IgD-negative memory B cell (primary cell): ENCODE measurements at regions not wholly inside any gene's neighbourhood (a gene's known extent, or its start where the extent isn't known, plus 50 kb on each side); places are given as distances from the start of the nearest gene placed in this dataset.

Experiments
- H3K27ac Mint-ChIP-seq, 3 donors: one replicate each; pipeline ENCODE4 v1.8.0; 2020 to 2022; ENCODE audit warnings: mild to moderate bottlenecking in 3 of 3, mixed read lengths in 3 of 3, moderate library complexity in 1 of 3
- H3K27me3 Mint-ChIP-seq: one replicate; pipeline ENCODE4 v1.8.0; 2021; ENCODE audit warnings: mixed read lengths
- H3K36me3 Mint-ChIP-seq: one replicate; pipeline ENCODE4 v1.8.0; 2020; ENCODE audit warnings: mild to moderate bottlenecking, mixed read lengths
- H3K4me1 Mint-ChIP-seq, 3 donors: one replicate each; pipeline ENCODE4 v1.8.0; 2020 to 2022; ENCODE audit warnings: mixed read lengths in 3 of 3, mild to moderate bottlenecking in 1 of 3
- H3K4me3 Mint-ChIP-seq, 4 donors: one replicate each; pipeline ENCODE4 v1.8.0; 2020 to 2022; ENCODE audit warnings: mild to moderate bottlenecking in 4 of 4, mixed read lengths in 4 of 4, moderate library complexity in 3 of 4
- H3K9me3 Mint-ChIP-seq, 3 donors: one replicate each; pipeline ENCODE4 v1.8.0; 2020 to 2021; ENCODE audit warnings: mixed read lengths in 3 of 3, mild to moderate bottlenecking in 1 of 3

DNA sequence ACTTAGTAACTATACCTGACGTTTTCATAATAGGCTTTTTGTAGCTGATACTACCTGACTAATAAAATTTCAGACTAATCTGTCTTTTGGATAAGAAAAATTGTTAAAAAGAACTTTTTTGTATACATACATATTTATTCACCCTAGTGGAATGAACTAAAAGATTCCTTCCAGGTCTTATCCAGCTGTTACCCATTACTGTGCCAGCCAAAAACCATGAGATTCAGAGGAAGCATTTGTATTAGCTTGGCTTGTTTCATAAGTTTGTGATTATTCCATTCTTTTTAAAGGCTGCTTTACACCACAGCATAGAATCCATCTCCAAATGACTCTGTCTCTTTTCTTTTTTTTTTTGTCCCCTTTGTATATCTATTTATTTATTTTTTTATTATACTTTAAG, 149.4 kb downstream of the FAT4 start:
- no peak overlapping the region for H3K27ac Mint-ChIP-seq
- H3K4me3 Mint-ChIP-seq, result no peak overlapping the region
- H3K9me3 Mint-ChIP-seq, result peaks cover 0 to 4% (median 0%) of the 10 kb centered on the region in 3 donors
- no peaks in the 10 kb centered on the region for H3K4me1 Mint-ChIP-seq
- no peaks in the 10 kb centered on the region for H3K27me3 Mint-ChIP-seq
- no peaks in the 10 kb centered on the region for H3K36me3 Mint-ChIP-seq

DNA sequence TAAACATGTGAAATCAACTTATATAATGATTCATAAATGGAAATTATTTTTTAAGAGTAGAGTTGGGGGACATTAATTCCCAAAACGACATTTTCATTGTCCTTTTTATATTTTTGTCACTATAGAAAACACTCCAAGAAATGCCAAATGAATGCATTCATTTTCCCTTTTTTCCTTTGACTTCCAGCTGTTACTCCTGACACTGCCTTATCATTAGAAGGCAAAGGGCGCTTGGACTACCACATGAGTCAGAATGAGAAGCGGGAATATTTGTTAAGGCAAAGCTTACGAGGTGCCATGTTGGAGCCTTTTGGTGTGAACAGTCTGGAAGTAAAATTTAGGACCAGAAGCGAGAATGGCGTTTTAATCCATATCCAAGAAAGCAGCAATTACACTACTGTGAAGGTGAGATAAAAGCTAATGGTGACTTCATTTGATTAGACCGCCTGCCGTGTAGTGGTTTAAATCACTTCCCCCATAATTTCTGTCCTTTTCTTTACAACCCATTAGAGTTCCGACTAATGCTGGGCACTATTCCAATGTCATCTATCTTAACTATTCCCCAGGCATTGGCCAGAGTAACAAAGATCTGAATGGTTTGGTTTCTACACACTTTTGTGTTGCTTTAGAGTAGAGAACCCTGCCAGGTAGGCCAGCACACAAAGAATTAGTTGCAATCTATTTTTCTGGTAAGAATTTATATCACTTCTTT, 166.7 kb downstream of the FAT4 start:
- Mint-ChIP-seq H3K4me1 (no peaks in the 10 kb centered on the region), H3K27me3 (no peaks in the 10 kb centered on the region), H3K9me3 (peaks cover 0 to 4% (median 4%) of the 10 kb centered on the region in 3 donors), H3K27ac (no peak overlapping the region), H3K4me3 (no peak overlapping the region), H3K36me3 (no peaks in the 10 kb centered on the region)

GRCh38 chr4:125482822-125483221, 168.1 kb downstream of the FAT4 start:
- Mint-ChIP-seq H3K36me3 (no peaks in the 10 kb centered on the region), H3K4me1 (no peaks in the 10 kb centered on the region), H3K27me3 (no peaks in the 10 kb centered on the region), H3K27ac (no peak overlapping the region), H3K9me3 (peaks cover 0 to 4% (median 4%) of the 10 kb centered on the region in 3 donors), H3K4me3 (no peak overlapping the region)

DNA sequence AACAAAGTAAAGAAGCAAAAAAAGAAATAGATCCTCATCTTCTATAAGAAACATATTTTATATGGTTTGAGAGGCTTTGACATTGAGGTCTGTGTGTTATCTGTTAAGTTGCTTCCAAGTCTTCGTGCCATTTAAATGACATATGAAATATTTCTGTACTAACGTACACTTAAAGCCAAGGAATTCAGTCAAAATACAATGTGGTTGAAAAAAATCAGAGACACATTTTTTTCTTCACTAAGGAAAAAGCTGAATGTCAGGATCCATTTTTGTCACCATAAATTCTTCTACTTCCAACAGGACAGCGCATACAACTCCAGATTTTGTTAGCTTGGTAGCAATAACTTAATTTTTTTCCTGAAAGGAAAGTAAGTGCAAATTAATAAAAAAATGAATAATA, 168.5 kb downstream of the FAT4 start:
- Mint-ChIP-seq H3K9me3 (peaks cover 0 to 7% (median 4%) of the 10 kb centered on the region in 3 donors), H3K27me3 (no peaks in the 10 kb centered on the region), H3K4me1 (no peaks in the 10 kb centered on the region), H3K27ac (no peak overlapping the region), H3K4me3 (no peak overlapping the region), H3K36me3 (no peaks in the 10 kb centered on the region)

GRCh38 chr4:125484912-125485311, 170.2 kb downstream of the FAT4 start:
- no peak overlapping the region for H3K27ac Mint-ChIP-seq
- H3K4me3 Mint-ChIP-seq, result no peak overlapping the region
- H3K4me1 Mint-ChIP-seq, result no peaks in the 10 kb centered on the region

GRCh38 chr4:125486351-125486750, 171.6 kb downstream of the FAT4 start:
- Mint-ChIP-seq H3K4me1 (no peaks in the 10 kb centered on the region), H3K36me3 (no peaks in the 10 kb centered on the region), H3K4me3 (no peak overlapping the region), H3K27ac (no peak overlapping the region), H3K9me3 (peaks cover 3 to 4% (median 4%) of the 10 kb centered on the region in 3 donors), H3K27me3 (no peaks in the 10 kb centered on the region)

More at GRCh38 chr4:125484912-125485311, 170.2 kb downstream of the FAT4 start:
- Mint-ChIP-seq H3K9me3 (peaks cover 0 to 4% (median 3%) of the 10 kb centered on the region in 3 donors), H3K27me3 (no peaks in the 10 kb centered on the region), H3K36me3 (no peaks in the 10 kb centered on the region)

DNA sequence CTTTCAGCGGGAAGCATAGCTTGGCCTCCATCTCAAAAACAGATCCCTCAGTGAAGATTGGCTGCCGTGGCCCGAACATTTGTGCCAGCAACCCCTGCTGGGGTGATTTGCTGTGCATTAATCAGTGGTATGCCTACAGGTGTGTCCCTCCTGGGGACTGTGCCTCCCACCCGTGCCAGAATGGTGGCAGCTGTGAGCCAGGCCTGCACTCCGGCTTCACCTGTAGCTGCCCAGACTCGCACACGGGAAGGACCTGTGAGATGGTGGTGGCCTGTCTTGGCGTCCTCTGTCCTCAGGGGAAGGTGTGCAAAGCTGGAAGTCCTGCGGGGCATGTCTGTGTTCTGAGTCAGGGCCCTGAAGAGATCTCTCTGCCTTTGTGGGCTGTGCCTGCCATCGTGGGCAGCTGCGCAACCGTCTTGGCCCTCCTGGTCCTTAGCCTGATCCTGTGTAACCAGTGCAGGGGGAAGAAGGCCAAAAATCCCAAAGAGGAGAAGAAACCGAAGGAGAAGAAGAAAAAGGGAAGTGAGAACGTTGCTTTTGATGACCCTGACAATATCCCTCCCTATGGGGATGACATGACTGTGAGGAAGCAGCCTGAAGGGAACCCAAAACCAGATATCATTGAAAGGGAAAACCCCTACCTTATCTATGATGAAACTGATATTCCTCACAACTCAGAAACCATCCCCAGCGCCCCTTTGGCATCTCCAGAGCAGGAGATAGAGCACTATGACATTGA, 175.4 kb downstream of the FAT4 start:
- Mint-ChIP-seq H3K4me3 (no peak overlapping the region), H3K27ac (no peak overlapping the region), H3K36me3 (no peaks in the 10 kb centered on the region), H3K27me3 (no peaks in the 10 kb centered on the region), H3K4me1 (no peaks in the 10 kb centered on the region), H3K9me3 (peaks cover 0 to 9% (median 4%) of the 10 kb centered on the region in 3 donors)

- Mint-ChIP-seq H3K27ac (no peak overlapping the region), H3K36me3 (no peaks in the 10 kb centered on the region), H3K4me1 (no peaks in the 10 kb centered on the region), H3K27me3 (no peaks in the 10 kb centered on the region), H3K4me3 (no peak overlapping the region), H3K9me3 (peaks cover 0 to 12% (median 4%) of the 10 kb centered on the region in 3 donors)
These were observed 178.2 kb downstream of the FAT4 start for GRCh38 chr4:125492957-125493356.

GRCh38 chr4:125497861-125498260, 183.1 kb downstream of the FAT4 start:
- Mint-ChIP-seq H3K4me3 (no peak overlapping the region), H3K27ac (no peak overlapping the region), H3K9me3 (peaks cover 0 to 13% (median 0%) of the 10 kb centered on the region in 3 donors), H3K4me1 (no peaks in the 10 kb centered on the region), H3K27me3 (no peaks in the 10 kb centered on the region), H3K36me3 (no peaks in the 10 kb centered on the region)

GRCh38 chr4:125498981-125499380, 184.2 kb downstream of the FAT4 start:
- H3K36me3 Mint-ChIP-seq, result no peaks in the 10 kb centered on the region
- no peak overlapping the region for H3K27ac Mint-ChIP-seq
- no peaks in the 10 kb centered on the region for H3K27me3 Mint-ChIP-seq
- H3K4me1 Mint-ChIP-seq, result no peaks in the 10 kb centered on the region
- peaks cover 0 to 7% (median 0%) of the 10 kb centered on the region in 3 donors for H3K9me3 Mint-ChIP-seq
- no peak overlapping the region for H3K4me3 Mint-ChIP-seq

DNA sequence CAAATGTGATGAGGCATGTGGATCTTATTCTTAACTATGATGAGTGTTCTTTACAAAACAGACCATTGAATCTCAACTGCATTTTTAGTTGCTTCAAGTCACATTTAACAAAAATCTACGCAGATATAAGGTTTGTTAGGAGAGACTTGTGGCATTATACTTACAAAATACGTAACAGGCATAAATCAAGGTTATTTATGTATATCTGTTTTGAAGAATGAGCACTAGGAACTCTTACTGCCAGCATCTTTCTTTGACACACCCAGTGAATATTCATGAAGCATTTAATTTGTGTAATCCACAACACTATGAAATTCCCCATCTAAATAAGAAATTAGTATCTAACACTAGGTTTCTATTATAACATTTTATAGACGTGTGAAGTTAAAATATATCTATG, 186.3 kb downstream of the FAT4 start:
- no peak overlapping the region for H3K4me3 Mint-ChIP-seq
- H3K27ac Mint-ChIP-seq, result no peak overlapping the region
- no peaks in the 10 kb centered on the region for H3K36me3 Mint-ChIP-seq
- no peaks in the 10 kb centered on the region for H3K27me3 Mint-ChIP-seq
- H3K4me1 Mint-ChIP-seq, result no peaks in the 10 kb centered on the region
- H3K9me3 Mint-ChIP-seq, result peaks cover 0 to 7% (median 0%) of the 10 kb centered on the region in 3 donors

GRCh38 chr4:125501568-125501967, 186.8 kb downstream of the FAT4 start:
- Mint-ChIP-seq H3K27me3 (no peaks in the 10 kb centered on the region), H3K36me3 (no peaks in the 10 kb centered on the region), H3K27ac (no peak overlapping the region), H3K4me3 (no peak overlapping the region), H3K4me1 (no peaks in the 10 kb centered on the region), H3K9me3 (peaks cover 0 to 4% (median 0%) of the 10 kb centered on the region in 3 donors)

- H3K4me3 Mint-ChIP-seq, result no peak overlapping the region
- no peaks in the 10 kb centered on the region for H3K27me3 Mint-ChIP-seq
- H3K36me3 Mint-ChIP-seq, result no peaks in the 10 kb centered on the region
- H3K27ac Mint-ChIP-seq, result no peak overlapping the region
- no peaks in the 10 kb centered on the region for H3K4me1 Mint-ChIP-seq
- peaks cover 1 to 4% (median 2%) of the 10 kb centered on the region in 3 donors for H3K9me3 Mint-ChIP-seq
These were observed 190.9 kb downstream of the FAT4 start for GRCh38 chr4:125505621-125506020.

- Mint-ChIP-seq H3K9me3 (peaks cover 0 to 2% (median 2%) of the 10 kb centered on the region in 3 donors), H3K4me1 (no peaks in the 10 kb centered on the region), H3K4me3 (no peak overlapping the region), H3K36me3 (no peaks in the 10 kb centered on the region), H3K27ac (no peak overlapping the region), H3K27me3 (no peaks in the 10 kb centered on the region)
These were observed 192.4 kb downstream of the FAT4 start for GRCh38 chr4:125507141-125507540.

DNA sequence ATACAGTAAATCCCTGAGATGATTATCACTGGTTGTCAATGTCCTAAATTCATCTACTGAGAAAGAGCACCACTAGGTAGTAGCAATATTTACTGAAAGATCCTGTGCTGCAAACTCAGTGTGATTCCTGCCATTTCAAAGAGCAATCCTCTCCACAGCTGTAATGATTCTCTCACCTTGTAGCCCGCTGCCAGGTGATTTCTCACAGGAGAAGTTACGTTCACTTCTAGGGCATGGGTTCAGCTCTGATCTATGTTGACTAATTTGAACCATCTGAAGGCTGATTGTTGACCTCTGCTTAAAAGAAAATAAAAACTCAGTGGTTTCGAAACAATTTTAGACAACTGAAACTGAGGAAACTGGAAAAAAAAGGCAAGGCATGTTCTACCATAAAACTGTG, 197.0 kb downstream of the FAT4 start:
- Mint-ChIP-seq H3K9me3 (peaks cover 2 to 5% (median 5%) of the 10 kb centered on the region in 3 donors), H3K36me3 (no peaks in the 10 kb centered on the region), H3K27ac (no peak overlapping the region), H3K27me3 (no peaks in the 10 kb centered on the region), H3K4me1 (no peaks in the 10 kb centered on the region), H3K4me3 (no peak overlapping the region)

DNA sequence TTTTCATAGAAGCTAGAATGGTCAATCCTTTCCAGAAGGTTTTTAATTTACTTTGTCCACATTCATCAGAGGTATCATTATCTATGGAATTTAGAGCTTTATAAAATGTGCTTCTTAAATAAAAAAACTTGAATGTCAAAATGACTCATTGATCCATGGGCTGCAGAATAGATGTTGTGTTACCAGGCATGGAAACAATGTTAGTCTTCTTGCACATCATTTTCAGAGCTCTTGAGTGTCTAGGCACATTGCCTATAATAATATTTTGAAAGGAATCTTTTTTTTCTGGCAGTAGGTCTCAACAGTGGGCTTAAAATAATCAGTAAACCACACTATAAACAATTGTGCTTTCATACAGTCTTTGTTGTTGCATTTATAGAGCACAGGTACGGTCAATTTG, 200.3 kb downstream of the FAT4 start:
- Mint-ChIP-seq H3K4me1 (no peaks in the 10 kb centered on the region), H3K36me3 (no peaks in the 10 kb centered on the region), H3K27ac (no peak overlapping the region), H3K4me3 (no peak overlapping the region), H3K27me3 (no peaks in the 10 kb centered on the region), H3K9me3 (peaks cover 2 to 5% (median 5%) of the 10 kb centered on the region in 3 donors)
